HG03571 (cell line): ENCODE measurements at regions not wholly inside any gene's neighbourhood (a gene's known extent, or its start where the extent isn't known, plus 50 kb on each side); places are given as distances from the start of the nearest gene placed in this dataset.

Source experiments
- ATAC-seq: cut with Tn5 transposase; IDR thresholded peaks from one replicate; pipeline ENCODE4 v1.9.1; 2021; ENCODE audit not compliant: unreplicated experiment

DNA sequence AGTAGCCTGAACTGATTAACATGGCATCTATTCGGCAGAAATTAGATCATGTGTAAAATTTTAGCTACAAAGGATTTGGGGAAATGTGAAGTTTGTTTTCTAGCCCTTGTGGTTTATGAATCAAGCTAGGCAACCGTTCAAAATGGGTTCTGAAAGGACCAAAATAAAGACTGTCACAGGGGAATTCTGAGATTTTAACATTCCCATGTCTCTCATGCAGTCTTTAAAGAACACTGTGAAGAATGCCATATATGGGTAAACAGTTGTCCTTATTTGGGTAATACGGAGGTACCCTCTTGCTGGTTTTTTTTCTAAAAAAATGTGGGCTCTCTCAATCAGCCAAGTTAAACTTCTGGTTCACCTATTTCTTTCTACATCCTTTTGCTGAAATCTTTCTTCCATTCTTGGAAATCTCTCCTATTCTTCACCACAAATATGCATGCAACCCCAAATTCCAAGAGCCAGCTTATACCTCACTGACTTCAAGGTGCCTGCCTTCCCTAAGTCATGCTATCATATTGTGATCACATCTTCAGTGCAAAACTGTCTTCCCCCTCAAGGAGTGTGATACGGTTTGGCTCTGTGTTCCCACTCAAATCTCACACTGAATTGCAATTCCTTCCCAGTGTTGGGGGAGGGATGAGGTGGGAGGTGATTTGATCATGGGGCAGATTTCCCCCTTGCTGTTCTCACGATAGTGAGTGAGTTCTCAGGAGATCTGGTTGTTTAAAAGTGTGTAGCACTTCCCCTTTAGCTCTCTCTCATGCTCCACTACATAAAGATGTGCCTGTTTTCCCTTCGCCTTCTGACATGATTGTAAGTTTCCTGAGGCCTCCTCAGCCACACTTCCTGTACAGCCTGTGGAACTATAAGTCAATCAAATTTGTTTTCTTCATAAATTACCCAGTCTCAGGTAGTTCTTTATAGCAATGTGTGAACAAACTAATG is 308.7 kb downstream of the TTLL7 start:
- no peak for ATAC-seq

- no peak for ATAC-seq
Observed at GRCh38 chr1:83682132-83682531, 316.8 kb downstream of the TTLL7 start.

DNA sequence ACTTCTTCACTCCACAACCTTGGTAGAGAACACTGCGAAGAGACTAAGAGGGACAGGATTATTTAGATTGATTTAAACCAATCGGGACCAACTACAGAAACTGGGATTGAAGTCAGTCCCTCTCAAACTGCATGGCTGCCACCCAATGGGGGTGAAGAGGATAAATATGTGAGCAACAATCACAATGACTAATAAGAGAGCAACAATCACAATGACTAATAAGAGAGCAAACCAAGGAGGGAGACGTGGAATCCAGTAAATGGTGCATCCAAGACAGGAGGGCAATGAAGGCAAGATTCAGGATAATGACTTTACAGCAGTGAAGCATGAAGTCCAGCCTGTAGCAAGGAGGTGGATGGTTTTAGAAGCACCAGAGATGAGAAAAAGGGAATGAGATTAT is 322.8 kb downstream of the TTLL7 start:
- ATAC-seq: no peak

DNA sequence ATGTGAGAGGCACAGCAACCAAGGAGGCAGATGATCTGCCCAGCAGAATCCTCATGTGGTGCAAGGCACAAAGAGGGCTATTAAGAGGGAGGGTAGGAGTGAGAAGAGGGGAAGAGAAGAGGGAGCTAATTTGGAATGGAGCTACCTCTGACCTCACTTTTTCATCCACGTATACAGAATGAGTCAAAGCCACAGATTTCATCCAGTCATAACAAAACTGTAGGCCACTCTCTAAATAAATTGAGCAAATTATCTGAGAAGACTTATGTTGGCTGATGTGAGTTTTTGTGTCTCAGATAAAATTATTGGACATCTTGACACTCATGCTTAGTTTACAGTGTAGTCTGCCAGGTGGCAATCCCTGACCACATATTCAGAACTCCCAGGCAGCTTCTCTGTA is 325.6 kb downstream of the TTLL7 start:
- no peak for ATAC-seq

GRCh38 chr1:83671586-83671985 is 327.3 kb downstream of the TTLL7 start:
- ATAC-seq: no peak

DNA sequence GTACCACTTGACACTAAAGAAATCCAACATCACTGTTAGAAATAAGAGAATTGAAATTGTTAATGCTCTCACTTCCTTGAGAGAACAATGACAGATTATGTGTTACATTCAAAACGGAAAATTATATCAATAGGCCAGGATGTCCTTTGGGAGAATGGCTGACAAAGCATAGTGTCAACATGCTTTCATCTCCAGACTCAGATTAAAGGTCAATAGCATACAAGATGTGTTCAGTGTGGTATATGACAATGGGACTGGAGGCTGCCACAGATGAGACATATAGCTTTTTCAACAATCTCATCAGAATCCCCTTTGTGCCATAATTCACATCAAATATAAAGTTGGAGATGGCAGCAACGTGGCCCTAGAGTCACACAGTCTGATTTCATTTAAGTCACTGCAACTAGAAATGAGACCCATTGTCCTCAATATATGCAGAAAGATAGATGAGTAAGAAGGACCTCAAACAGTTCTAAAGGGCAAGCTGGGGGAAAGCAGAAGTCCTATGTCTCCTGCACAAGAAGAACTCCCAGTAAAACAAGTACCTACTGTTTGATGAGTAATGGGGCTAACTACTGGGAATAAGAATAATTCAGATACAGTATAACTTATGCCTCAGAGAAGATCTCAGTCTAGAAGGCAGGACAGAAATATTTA is 327.9 kb downstream of the TTLL7 start:
- ATAC-seq: no peak

- ATAC-seq: no peak
Observed at GRCh38 chr1:83641796-83642443, 357.0 kb downstream of the TTLL7 start.

- no peak for ATAC-seq
Observed at GRCh38 chr1:83641206-83641658, 357.7 kb downstream of the TTLL7 start.

DNA sequence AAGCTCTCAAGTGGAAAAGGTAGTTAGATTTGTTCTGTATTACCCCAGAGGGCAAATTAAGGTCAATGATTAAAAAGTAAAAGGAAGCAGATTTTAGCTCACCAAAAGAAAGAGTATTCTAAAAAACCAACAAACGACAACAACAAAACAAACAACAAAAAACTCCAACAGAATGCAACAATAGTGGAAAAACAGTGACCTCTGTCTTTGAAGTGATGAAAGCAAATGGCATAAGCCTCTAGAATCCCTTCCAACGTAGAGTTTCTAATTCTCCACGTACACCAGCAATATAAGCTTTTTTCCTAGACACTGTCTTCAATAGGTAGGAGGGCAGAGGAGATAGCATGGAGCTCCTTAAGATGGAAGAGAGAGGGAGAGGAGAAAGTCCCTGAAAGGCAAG is 359.1 kb downstream of the TTLL7 start:
- ATAC-seq: no peak

- ATAC-seq: no peak
Observed at GRCh38 chr1:83637586-83637985, 361.3 kb downstream of the TTLL7 start.

GRCh38 chr1:83637009-83637408 is 361.9 kb downstream of the TTLL7 start:
- ATAC-seq: no peak

DNA sequence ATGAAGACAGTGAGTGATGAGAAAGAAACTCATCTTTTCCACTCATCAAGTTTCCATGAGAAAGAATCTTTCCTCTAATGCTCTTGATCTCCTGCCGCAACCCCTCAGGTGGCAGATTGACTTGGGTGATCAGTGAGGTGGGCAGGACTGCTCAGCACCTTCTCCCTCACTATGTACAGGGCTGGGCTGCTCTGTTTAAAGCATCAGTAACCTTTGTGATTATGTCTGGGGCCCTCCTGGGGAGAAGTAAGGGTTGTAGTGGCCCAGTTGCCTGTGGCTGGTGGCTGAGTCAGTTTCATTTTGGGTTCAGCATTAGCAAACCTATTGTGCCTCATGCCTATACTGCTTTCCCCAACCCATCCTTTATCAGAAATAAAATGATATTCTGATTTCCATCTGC is 366.0 kb downstream of the TTLL7 start:
- no peak for ATAC-seq

DNA sequence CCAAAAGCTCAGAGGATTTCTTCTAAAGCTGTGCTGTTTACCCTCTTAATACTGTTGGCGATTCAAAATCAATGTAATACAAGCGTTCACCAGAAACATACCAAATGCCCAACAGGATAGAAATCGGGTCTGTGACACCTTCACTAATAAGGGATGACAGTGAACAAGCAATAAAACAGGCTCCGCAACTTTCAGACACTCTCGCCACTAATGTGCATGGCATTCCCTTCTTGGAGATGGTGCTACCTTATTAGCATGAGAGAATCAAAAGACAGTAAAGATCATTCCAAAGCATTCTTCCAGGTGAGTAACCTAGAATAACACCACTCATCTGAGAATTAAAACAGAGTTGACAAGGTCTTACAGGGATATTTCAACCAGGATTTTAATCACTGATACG is 367.1 kb downstream of the TTLL7 start:
- no peak for ATAC-seq

- no peak for ATAC-seq
Observed at GRCh38 chr1:83627045-83627444, 371.9 kb downstream of the TTLL7 start.

DNA sequence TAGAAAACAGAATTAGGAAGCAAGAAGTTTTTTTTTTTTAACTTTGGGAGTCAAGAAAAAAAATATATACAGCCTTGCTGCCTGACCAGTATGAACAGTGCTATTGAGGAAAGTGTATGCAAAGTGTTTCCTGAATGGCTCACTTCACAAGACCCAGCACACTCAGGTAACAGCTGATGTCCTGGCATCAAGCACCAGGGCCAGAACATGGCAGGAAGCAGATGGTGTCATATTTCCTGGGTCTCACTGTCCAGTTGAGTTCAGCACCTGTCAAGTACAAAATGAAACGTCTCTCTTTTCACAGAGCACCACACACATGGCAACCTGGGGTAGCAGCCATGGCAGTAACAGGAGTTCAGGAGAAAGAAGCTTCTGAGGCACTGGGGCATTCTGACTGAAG is 372.3 kb downstream of the TTLL7 start:
- no peak for ATAC-seq

DNA sequence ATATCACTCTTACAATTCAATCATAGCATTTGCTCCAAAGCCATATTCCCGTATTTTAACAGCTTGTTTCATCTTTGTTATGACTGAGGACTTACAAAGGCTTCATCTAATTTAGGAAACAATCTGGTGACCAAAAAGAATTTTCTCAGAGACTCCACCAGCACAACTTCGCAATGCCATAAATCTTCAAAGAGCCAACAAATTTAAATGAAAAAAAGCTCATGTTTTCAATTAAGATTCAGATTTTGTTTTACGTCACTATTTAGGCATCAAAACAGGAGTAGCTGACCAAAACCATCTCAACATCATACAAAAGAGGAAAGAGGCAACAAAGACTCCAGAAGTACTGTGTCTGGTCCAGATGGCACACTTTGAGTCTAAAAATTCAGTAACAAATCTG is 373.3 kb downstream of the TTLL7 start:
- ATAC-seq: no peak

DNA sequence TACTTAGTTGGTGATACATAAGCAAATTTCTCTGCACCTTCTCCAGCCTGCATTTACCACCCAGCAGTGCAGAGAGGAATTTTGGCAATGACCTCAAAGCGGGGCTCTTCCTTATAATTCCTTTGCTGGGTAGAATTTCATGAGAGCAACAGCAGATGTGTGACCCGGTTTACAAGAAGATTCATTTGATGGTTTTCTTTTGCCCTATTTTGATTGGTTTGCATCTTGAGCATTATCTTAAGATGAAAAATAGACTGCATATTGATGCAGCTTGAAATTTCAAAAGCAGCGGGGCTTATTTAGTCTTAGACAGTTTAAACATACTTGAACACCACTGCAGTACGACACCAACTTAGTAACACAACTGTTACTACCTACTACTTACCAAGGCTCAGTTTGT is 378.9 kb downstream of the TTLL7 start:
- ATAC-seq: no peak

DNA sequence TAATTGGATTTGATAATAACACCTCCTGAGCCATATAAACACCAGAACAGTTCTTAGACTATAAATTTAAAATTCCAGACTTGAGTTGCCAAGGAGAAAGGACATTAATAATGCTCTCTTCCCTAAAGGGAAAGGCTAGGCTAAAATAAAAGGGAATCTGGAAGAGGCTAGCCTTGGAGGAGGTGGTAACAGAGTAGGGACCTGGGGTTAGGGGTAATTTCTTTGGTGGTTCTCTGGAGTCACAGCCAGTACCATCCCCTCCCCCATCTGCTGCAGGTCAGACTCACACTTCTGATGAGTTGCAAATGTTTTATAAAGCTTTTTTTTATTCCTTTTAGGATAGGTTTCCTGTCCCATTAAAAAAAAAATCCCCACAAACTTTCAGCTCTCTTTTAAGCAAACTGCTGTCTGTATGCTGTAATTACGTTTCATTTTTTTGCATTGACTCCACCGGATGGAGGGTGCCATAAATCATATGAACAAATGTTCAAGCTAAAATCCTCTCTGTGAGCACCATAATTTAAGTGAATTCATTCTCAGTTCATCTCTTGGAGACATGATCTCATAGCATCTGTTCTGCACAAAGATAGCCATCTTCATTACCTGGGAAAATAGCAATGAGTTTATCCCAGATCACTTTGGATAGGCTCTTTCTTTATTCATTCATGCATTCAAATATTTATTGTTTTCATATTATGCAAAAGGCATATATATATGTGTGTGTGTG is 379.6 kb downstream of the TTLL7 start:
- ATAC-seq: no peak

DNA sequence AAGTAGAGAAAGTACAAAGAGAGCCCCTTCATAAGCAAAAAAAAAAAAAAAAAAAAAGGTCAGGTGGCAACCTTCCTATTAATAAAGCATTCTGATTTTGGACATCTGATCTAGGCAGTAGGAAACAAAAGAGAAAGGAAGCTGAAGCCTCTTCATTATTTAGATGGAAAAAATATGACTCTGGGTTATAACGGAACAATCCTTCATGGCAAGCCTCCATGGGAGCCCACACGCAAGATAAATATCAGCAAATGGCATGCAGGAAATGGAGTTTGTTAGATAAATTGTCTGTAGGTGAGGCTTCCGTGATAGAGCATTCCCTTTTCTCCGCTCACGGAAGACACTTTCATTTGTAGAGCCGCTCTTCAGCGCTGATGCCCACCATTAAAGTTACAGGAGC is 381.0 kb downstream of the TTLL7 start:
- ATAC-seq: no peak

DNA sequence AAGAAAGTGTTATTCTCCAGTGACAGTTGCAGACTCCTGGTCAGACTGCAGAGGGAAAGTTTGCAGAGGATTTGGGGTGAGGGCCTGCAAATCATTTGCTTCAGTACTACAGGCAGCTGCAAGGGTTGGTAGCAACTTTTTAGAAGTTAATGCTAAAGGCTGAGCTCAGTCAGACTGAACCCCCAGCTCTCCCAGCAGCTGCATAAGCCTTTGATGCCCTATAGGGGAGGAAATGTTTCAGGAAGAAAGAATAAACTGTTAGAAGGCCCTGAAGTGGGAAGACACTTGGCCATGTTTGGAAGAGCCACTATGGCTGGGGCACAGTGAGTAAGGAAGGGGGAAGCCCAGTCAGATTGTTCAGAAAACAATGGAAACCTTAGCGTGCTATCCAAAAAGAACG is 383.6 kb downstream of the TTLL7 start:
- ATAC-seq: no peak

DNA sequence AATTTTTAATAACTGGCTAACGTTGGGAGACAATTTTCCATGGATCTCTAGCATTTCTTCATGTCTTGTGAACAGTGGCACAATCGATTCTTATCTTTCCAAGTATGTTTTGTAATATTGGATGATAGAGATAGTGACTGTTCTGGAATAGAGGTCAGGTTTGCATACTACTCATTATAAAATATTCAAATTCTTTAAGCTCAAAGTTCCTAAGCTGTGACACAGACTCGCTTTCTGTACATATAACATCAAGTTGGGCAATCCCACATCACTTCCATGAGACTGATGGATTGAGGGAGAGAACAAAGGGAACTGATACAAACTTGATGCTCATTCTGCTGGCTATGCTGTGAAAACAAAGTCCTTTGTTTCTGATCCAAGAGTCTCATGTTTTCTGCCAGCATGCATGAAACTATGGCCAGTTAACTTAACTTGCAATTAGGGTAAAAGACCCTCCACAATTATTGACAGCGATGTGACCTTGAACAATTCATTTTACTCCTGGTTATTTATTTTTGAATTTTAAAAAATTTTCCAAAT is 392.4 kb downstream of the TTLL7 start:
- ATAC-seq: no peak
